Activated CD4-positive, alpha-beta T cell treated with anti-CD3 and anti-CD28 coated beads, Interleukin-2, Interleukin-4, amounts not matched to agents 100 ng/mL and 50 ng/mL, durations not matched to agents 16 hours and 8 hours (primary cell): ENCODE measurements at regions not wholly inside any gene's neighbourhood (a gene's known extent, or its start where the extent isn't known, plus 50 kb on each side); places are given as distances from the start of the nearest gene placed in this dataset.
A peak's percentile ranks its signal among the peaks of the same experiment; 100 is the strongest.
"Not testable (repeated sequence)": the region's sequence is repeated elsewhere in the genome, so short reads cannot be mapped to it uniquely, and the experiment has no call there.

ENCODE experiments used
- DNase-seq: peaks from one replicate; pipeline ENCODE4 v3.0.0-alpha.2; 2020; ENCODE audit warnings: low spot score

- DNase-seq = no peak
Measured at GRCh38 chr12:46572644-46573346, 200.2 kb upstream of the SLC38A2 start.

GRCh38 chr12:46571608-46572007 is 199.0 kb upstream of the SLC38A2 start:
- DNase-seq = no peak

- no peak for DNase-seq
Measured at GRCh38 chr12:46569826-46570439, 197.4 kb upstream of the SLC38A2 start.

- no peak for DNase-seq
Measured at GRCh38 chr12:46567667-46568066, 195.1 kb upstream of the SLC38A2 start.

- DNase-seq = no peak
Measured at GRCh38 chr12:46562625-46563225, 190.2 kb upstream of the SLC38A2 start.

GRCh38 chr12:46561769-46562624 is 189.4 kb upstream of the SLC38A2 start:
- DNase-seq = not testable (repeated sequence)

GRCh38 chr12:46560874-46561273 is 188.3 kb upstream of the SLC38A2 start:
- DNase-seq = no peak

GRCh38 chr12:46560089-46560488 is 187.5 kb upstream of the SLC38A2 start:
- no peak for DNase-seq

GRCh38 chr12:46559311-46559710 is 186.7 kb upstream of the SLC38A2 start:
- DNase-seq = no peak

- DNase-seq = no peak
Measured at GRCh38 chr12:46558677-46559076, 186.1 kb upstream of the SLC38A2 start.

- DNase-seq = no peak
Measured at GRCh38 chr12:46557539-46558373, 185.2 kb upstream of the SLC38A2 start.

- DNase-seq = no peak
Measured at GRCh38 chr12:46556819-46557524, 184.4 kb upstream of the SLC38A2 start.

- no peak for DNase-seq
Measured at GRCh38 chr12:46556105-46556559, 183.6 kb upstream of the SLC38A2 start.

GRCh38 chr12:46555406-46555852 is 182.9 kb upstream of the SLC38A2 start:
- DNase-seq = no peak

GRCh38 chr12:46554460-46554859 is 181.9 kb upstream of the SLC38A2 start:
- DNase-seq = no peak

GRCh38 chr12:46553911-46554310 is 181.3 kb upstream of the SLC38A2 start:
- no peak for DNase-seq

GRCh38 chr12:46553266-46553665 is 180.7 kb upstream of the SLC38A2 start:
- DNase-seq = no peak

GRCh38 chr12:46550266-46550879 is 177.8 kb upstream of the SLC38A2 start:
- no peak for DNase-seq

GRCh38 chr12:46549527-46550265 is 177.1 kb upstream of the SLC38A2 start:
- DNase-seq = peak; percentile 77
